Activated naive CD4-positive, alpha-beta T cell treated with anti-CD3 and anti-CD28 coated beads, Interleukin-2, amount 50 U/mL, for 24 hours (primary cell): ENCODE measurements at regions not wholly inside any gene's neighbourhood (a gene's known extent, or its start where the extent isn't known, plus 50 kb on each side); places are given as distances from the start of the nearest gene placed in this dataset.
"Not testable (repeated sequence)": the region's sequence is repeated elsewhere in the genome, so short reads cannot be mapped to it uniquely, and the experiment has no call there.

Experiments used
- H3K27ac Mint-ChIP-seq: one replicate; pipeline ENCODE4 v1.8.0; 2021; ENCODE audit warnings: mild to moderate bottlenecking, mixed read lengths
- H3K27me3 Mint-ChIP-seq: one replicate; pipeline ENCODE4 v1.8.0; 2021; ENCODE audit warnings: mixed read lengths
- H3K36me3 Mint-ChIP-seq: one replicate; pipeline ENCODE4 v1.8.0; 2021; ENCODE audit warnings: mixed read lengths
- H3K4me1 Mint-ChIP-seq: one replicate; pipeline ENCODE4 v1.8.0; 2021; ENCODE audit warnings: mixed read lengths
- H3K4me3 Mint-ChIP-seq: one replicate; pipeline ENCODE4 v1.8.0; 2021; ENCODE audit warnings: mild to moderate bottlenecking, mixed read lengths
- H3K9me3 Mint-ChIP-seq: one replicate; pipeline ENCODE4 v1.8.0; 2021; ENCODE audit warnings: mixed read lengths

- Mint-ChIP-seq H3K36me3 (no peaks in the 10 kb centered on the region), H3K4me3 (no peak overlapping the region), H3K4me1 (no peaks in the 10 kb centered on the region), H3K27me3 (peaks cover 1% of the 10 kb centered on the region), H3K9me3 (no peaks in the 10 kb centered on the region), H3K27ac (no peak overlapping the region)
Measured at GRCh38 chr13:78909276-78909675, 250.3 kb upstream of the OBI1 start.

GRCh38 chr13:78907006-78907405 is 248.1 kb upstream of the OBI1 start:
- Mint-ChIP-seq H3K4me3 (no peak overlapping the region), H3K9me3 (no peaks in the 10 kb centered on the region), H3K27ac (no peak overlapping the region), H3K36me3 (no peaks in the 10 kb centered on the region), H3K4me1 (no peaks in the 10 kb centered on the region), H3K27me3 (peaks cover 1% of the 10 kb centered on the region)

- peaks cover 9% of the 10 kb centered on the region for H3K27me3 Mint-ChIP-seq
- no peak overlapping the region for H3K4me3 Mint-ChIP-seq
- no peaks in the 10 kb centered on the region for H3K36me3 Mint-ChIP-seq
- no peak overlapping the region for H3K27ac Mint-ChIP-seq
- H3K4me1 Mint-ChIP-seq: no peaks in the 10 kb centered on the region
- H3K9me3 Mint-ChIP-seq: peaks cover 6% of the 10 kb centered on the region
Measured at GRCh38 chr13:78897200-78897599, 238.2 kb upstream of the OBI1 start.

GRCh38 chr13:78884571-78884970 is 225.6 kb upstream of the OBI1 start:
- Mint-ChIP-seq H3K36me3 (no peaks in the 10 kb centered on the region), H3K4me1 (no peaks in the 10 kb centered on the region), H3K4me3 (no peak overlapping the region), H3K9me3 (no peaks in the 10 kb centered on the region), H3K27ac (no peak overlapping the region), H3K27me3 (peaks cover 3% of the 10 kb centered on the region)

GRCh38 chr13:78881751-78882150 is 222.8 kb upstream of the OBI1 start:
- Mint-ChIP-seq H3K9me3 (peaks cover 4% of the 10 kb centered on the region), H3K4me3 (no peak overlapping the region), H3K27ac (no peak overlapping the region), H3K36me3 (no peaks in the 10 kb centered on the region), H3K4me1 (no peaks in the 10 kb centered on the region), H3K27me3 (peaks cover 2% of the 10 kb centered on the region)

GRCh38 chr13:78881054-78881453 is 222.1 kb upstream of the OBI1 start:
- Mint-ChIP-seq H3K27ac (no peak overlapping the region), H3K4me1 (no peaks in the 10 kb centered on the region), H3K9me3 (peaks cover 4% of the 10 kb centered on the region), H3K4me3 (no peak overlapping the region), H3K36me3 (no peaks in the 10 kb centered on the region), H3K27me3 (peaks cover 2% of the 10 kb centered on the region)

GRCh38 chr13:78876915-78877549 is 218.1 kb upstream of the OBI1 start:
- no peak overlapping the region for H3K4me3 Mint-ChIP-seq
- no peak overlapping the region for H3K27ac Mint-ChIP-seq
- no peaks in the 10 kb centered on the region for H3K4me1 Mint-ChIP-seq
- peaks cover 4% of the 10 kb centered on the region for H3K9me3 Mint-ChIP-seq
- H3K27me3 Mint-ChIP-seq: no peaks in the 10 kb centered on the region
- H3K36me3 Mint-ChIP-seq: no peaks in the 10 kb centered on the region

- Mint-ChIP-seq H3K9me3 (peaks cover 4% of the 10 kb centered on the region), H3K27ac (no peak overlapping the region), H3K4me1 (no peaks in the 10 kb centered on the region), H3K4me3 (no peak overlapping the region), H3K36me3 (no peaks in the 10 kb centered on the region), H3K27me3 (no peaks in the 10 kb centered on the region)
Measured at GRCh38 chr13:78875792-78876580, 217.0 kb upstream of the OBI1 start.

GRCh38 chr13:78868991-78869390 is 210.0 kb upstream of the OBI1 start:
- no peaks in the 10 kb centered on the region for H3K36me3 Mint-ChIP-seq
- H3K9me3 Mint-ChIP-seq: no peaks in the 10 kb centered on the region
- H3K27me3 Mint-ChIP-seq: peaks cover 4% of the 10 kb centered on the region
- H3K4me3 Mint-ChIP-seq: no peak overlapping the region
- no peak overlapping the region for H3K27ac Mint-ChIP-seq
- no peaks in the 10 kb centered on the region for H3K4me1 Mint-ChIP-seq

GRCh38 chr13:78867655-78868054 is 208.7 kb upstream of the OBI1 start:
- no peak overlapping the region for H3K4me3 Mint-ChIP-seq
- H3K27me3 Mint-ChIP-seq: peaks cover 6% of the 10 kb centered on the region
- no peaks in the 10 kb centered on the region for H3K36me3 Mint-ChIP-seq
- H3K27ac Mint-ChIP-seq: no peak overlapping the region
- H3K9me3 Mint-ChIP-seq: no peaks in the 10 kb centered on the region
- no peaks in the 10 kb centered on the region for H3K4me1 Mint-ChIP-seq

GRCh38 chr13:78866076-78866475 is 207.1 kb upstream of the OBI1 start:
- H3K4me1 Mint-ChIP-seq, H3K27ac Mint-ChIP-seq, H3K9me3 Mint-ChIP-seq, H3K36me3 Mint-ChIP-seq, H3K4me3 Mint-ChIP-seq, H3K27me3 Mint-ChIP-seq: not testable (repeated sequence)

GRCh38 chr13:78862446-78862845 is 203.5 kb upstream of the OBI1 start:
- H3K27ac Mint-ChIP-seq: no peak overlapping the region
- H3K9me3 Mint-ChIP-seq: no peaks in the 10 kb centered on the region
- H3K4me1 Mint-ChIP-seq: no peaks in the 10 kb centered on the region
- H3K27me3 Mint-ChIP-seq: peaks cover 4% of the 10 kb centered on the region
- no peaks in the 10 kb centered on the region for H3K36me3 Mint-ChIP-seq
- no peak overlapping the region for H3K4me3 Mint-ChIP-seq

GRCh38 chr13:78852709-78853108 is 193.8 kb upstream of the OBI1 start:
- H3K4me3 Mint-ChIP-seq: no peak overlapping the region
- H3K27me3 Mint-ChIP-seq: no peaks in the 10 kb centered on the region
- peaks cover 11% of the 10 kb centered on the region for H3K9me3 Mint-ChIP-seq
- no peaks in the 10 kb centered on the region for H3K4me1 Mint-ChIP-seq
- peaks cover 2% of the 10 kb centered on the region for H3K36me3 Mint-ChIP-seq
- H3K27ac Mint-ChIP-seq: no peak overlapping the region

- Mint-ChIP-seq H3K9me3 (no peaks in the 10 kb centered on the region), H3K27me3 (peaks cover 4% of the 10 kb centered on the region), H3K27ac (no peak overlapping the region), H3K4me1 (no peaks in the 10 kb centered on the region), H3K4me3 (no peak overlapping the region), H3K36me3 (no peaks in the 10 kb centered on the region)
Measured at GRCh38 chr13:78845656-78846365, 186.9 kb upstream of the OBI1 start.

- H3K27ac Mint-ChIP-seq: no peak overlapping the region
- peaks cover 4% of the 10 kb centered on the region for H3K27me3 Mint-ChIP-seq
- no peak overlapping the region for H3K4me3 Mint-ChIP-seq
- peaks cover 3% of the 10 kb centered on the region for H3K9me3 Mint-ChIP-seq
- H3K4me1 Mint-ChIP-seq: no peaks in the 10 kb centered on the region
- H3K36me3 Mint-ChIP-seq: no peaks in the 10 kb centered on the region
Measured at GRCh38 chr13:78844106-78844505, 185.2 kb upstream of the OBI1 start.

- H3K4me3 Mint-ChIP-seq: no peak overlapping the region
Measured at GRCh38 chr13:78841358-78841963, 182.5 kb upstream of the OBI1 start.

More at GRCh38 chr13:78841358-78841963, 182.5 kb upstream of the OBI1 start:
- no peaks in the 10 kb centered on the region for H3K36me3 Mint-ChIP-seq
- no peak overlapping the region for H3K27ac Mint-ChIP-seq
- H3K4me1 Mint-ChIP-seq: no peaks in the 10 kb centered on the region
- peaks cover 6% of the 10 kb centered on the region for H3K9me3 Mint-ChIP-seq
- peaks cover 4% of the 10 kb centered on the region for H3K27me3 Mint-ChIP-seq
